CD4-positive, alpha-beta T cell (primary cell): ENCODE measurements at regions not wholly inside any gene's neighbourhood (a gene's known extent, or its start where the extent isn't known, plus 50 kb on each side); places are given as distances from the start of the nearest gene placed in this dataset.

Experiments
- ATAC-seq: fragments of 200-7000 bp; cut with Tn5 transposase; one replicate; pipeline ENCODE4 v1.10.0; 2022; ENCODE audit warnings: mild to moderate bottlenecking; ENCODE audit not compliant: poor library complexity
- CTCF ChIA-PET: fragments of 350-600 bp; sonication (Branson Sonifier 250); formaldehyde crosslinking; loops from one replicate; lab custom pipeline; 2021; ENCODE audit warnings: antibody characterized with exemption, inconsistent platforms; lab: Charles Lee
- POLR2A ChIA-PET: fragments of 350-600 bp; sonication (Branson Sonifier 250); formaldehyde crosslinking; loops from one replicate; lab custom pipeline; 2021; ENCODE audit warnings: antibody characterized with exemption, inconsistent platforms; lab: Charles Lee
- DNase-seq, 14 experiments: peaks; one replicate each; pipeline ENCODE4 v3.0.0-alpha.2; 2013 to 2020; ENCODE audit warnings: mixed read lengths in 2 of 14
- H3K27ac ChIP-seq, 2 donors: one replicate each; pipeline versions ENCODE4 v1.5.1 to v1.7.0; 2013; ENCODE audit warnings: low read length in 2 of 2, low read depth in 1 of 2, mild to moderate bottlenecking in 1 of 2
- H3K27me3 ChIP-seq, 2 experiments: 1 replicate in 1 of 2; 2 replicates in 1 of 2; pipeline versions ENCODE4 v1.6.1 to v1.7.0; 2013; ENCODE audit warnings: low read length in 2 of 2, control low read depth in 1 of 2, mild to moderate bottlenecking in 1 of 2, moderate library complexity in 1 of 2; ENCODE audit not compliant: insufficient read depth in 2 of 2, control insufficient read depth in 1 of 2
- H3K36me3 ChIP-seq: one replicate; pipeline ENCODE4 v1.6.1; 2013; ENCODE audit warnings: low read length, control low read depth; ENCODE audit not compliant: insufficient read depth
- H3K4me1 ChIP-seq: one replicate; pipeline ENCODE4 v1.6.1; 2013; ENCODE audit warnings: low read length, control low read depth; ENCODE audit not compliant: insufficient read depth
- H3K4me3 ChIP-seq: one replicate; pipeline ENCODE4 v1.5.1; 2013; ENCODE audit warnings: mild to moderate bottlenecking, low read length, moderate library complexity
- H3K9me3 ChIP-seq, 2 experiments: 1 replicate in 1 of 2; 2 replicates in 1 of 2; pipeline versions ENCODE4 v1.6.1 to v1.7.0; 2013; ENCODE audit warnings: low read length in 2 of 2, mild to moderate bottlenecking in 2 of 2, control low read depth in 1 of 2, moderate library complexity in 1 of 2; ENCODE audit not compliant: control insufficient read depth in 1 of 2, insufficient read depth in 1 of 2
- H3K27ac Mint-ChIP-seq: one replicate; pipeline ENCODE4 v1.8.0; 2020; ENCODE audit warnings: mixed read lengths
- H3K27me3 Mint-ChIP-seq: one replicate; pipeline ENCODE4 v1.8.0; 2021; ENCODE audit warnings: mixed read lengths
- H3K36me3 Mint-ChIP-seq: one replicate; pipeline ENCODE4 v1.8.0; 2021; ENCODE audit warnings: low read depth, mixed read lengths
- H3K4me1 Mint-ChIP-seq: one replicate; pipeline ENCODE4 v1.8.0; 2021; ENCODE audit warnings: low read depth, mixed read lengths
- H3K4me3 Mint-ChIP-seq: one replicate; pipeline ENCODE4 v1.8.0; 2020; ENCODE audit warnings: mild to moderate bottlenecking, mixed read lengths
- H3K9me3 Mint-ChIP-seq: one replicate; pipeline ENCODE4 v1.8.0; 2020; ENCODE audit warnings: mixed read lengths
- intact Hi-C, 2 experiments: fragments of 100-400 bp; cut with DNase I in 1 of 2; cut with micrococcal nuclease in 1 of 2; formaldehyde crosslinking; loops; one replicate each; pipeline versions ENCODE4 v1.15.1 to v1.9.0; 2023 to 2025; cut with DNase I, micrococcal nuclease
- TF ChIP-seq, protein P1 (sequence below): fragments of 200-600 bp; IDR thresholded peaks from one replicate; pipeline ENCODE4 v1.8.0; 2022; ENCODE audit warnings: antibody characterized with exemption, mild to moderate bottlenecking

DNA sequence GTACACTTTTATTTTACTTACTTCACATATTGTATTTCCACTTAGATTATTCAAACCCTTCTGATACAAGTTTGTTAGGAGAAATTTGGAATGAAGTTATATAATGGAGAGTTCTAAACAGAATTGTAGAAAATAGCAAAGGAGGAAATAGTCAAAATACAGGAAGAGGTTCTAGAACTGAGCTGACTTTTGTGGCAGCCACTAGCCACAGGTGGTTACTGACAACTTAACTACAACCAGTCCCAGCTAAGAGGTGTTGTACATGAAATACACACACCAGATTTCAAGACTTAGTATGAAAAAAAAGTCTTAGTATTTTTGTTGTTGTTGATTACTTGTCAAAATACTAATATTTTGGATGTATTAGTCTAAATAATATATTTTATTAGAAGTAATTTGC, 727.4 kb upstream of the CITED2 start:
- intact Hi-C loops, result no loop called here
- DNase-seq (peak in 1 of 14 experiments; percentile 23), ATAC-seq (no peak)
- Mint-ChIP-seq H3K36me3 (no peaks in the 10 kb centered on the region), H3K27ac (no peak overlapping the region), H3K9me3 (no peaks in the 10 kb centered on the region), H3K4me1 (no peaks in the 10 kb centered on the region), H3K4me3 (no peak overlapping the region), H3K27me3 (no peaks in the 10 kb centered on the region)
- Histone ChIP-seq H3K27ac (no peak overlapping the region), H3K4me3 (no peak overlapping the region), H3K9me3 (no peaks in the 10 kb centered on the region), H3K36me3 (no peaks in the 10 kb centered on the region), H3K27me3 (no peaks in the 10 kb centered on the region), H3K4me1 (no peaks in the 10 kb centered on the region)
- TF ChIP-seq, protein P1, sequence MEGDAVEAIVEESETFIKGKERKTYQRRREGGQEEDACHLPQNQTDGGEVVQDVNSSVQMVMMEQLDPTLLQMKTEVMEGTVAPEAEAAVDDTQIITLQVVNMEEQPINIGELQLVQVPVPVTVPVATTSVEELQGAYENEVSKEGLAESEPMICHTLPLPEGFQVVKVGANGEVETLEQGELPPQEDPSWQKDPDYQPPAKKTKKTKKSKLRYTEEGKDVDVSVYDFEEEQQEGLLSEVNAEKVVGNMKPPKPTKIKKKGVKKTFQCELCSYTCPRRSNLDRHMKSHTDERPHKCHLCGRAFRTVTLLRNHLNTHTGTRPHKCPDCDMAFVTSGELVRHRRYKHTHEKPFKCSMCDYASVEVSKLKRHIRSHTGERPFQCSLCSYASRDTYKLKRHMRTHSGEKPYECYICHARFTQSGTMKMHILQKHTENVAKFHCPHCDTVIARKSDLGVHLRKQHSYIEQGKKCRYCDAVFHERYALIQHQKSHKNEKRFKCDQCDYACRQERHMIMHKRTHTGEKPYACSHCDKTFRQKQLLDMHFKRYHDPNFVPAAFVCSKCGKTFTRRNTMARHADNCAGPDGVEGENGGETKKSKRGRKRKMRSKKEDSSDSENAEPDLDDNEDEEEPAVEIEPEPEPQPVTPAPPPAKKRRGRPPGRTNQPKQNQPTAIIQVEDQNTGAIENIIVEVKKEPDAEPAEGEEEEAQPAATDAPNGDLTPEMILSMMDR, result no peak
- ChIA-PET CTCF (no interaction called here), POLR2A (no interaction called here)

DNA sequence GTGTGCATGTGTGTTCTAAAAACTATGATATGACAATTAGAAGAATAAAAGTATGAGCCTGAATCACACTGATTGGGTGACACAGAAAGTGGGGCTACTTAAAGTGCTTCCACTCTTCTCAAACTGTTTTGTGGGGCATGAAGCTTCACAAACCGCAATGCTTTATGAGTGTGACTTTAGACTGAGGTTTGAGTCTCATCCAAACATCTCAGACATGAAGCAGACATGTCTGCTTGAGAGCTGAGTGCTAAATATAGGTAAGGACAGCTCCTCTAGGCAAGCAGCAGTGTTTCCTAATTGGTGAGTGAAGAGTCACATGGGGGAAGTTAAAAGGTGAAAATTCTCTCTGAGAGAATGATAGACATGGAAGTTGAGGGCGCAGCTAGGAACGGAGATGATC, 726.9 kb upstream of the CITED2 start:
- CTCF ChIA-PET, result no interaction called here
- ATAC-seq, result no peak
- no peak overlapping the region for H3K27ac ChIP-seq

DNA sequence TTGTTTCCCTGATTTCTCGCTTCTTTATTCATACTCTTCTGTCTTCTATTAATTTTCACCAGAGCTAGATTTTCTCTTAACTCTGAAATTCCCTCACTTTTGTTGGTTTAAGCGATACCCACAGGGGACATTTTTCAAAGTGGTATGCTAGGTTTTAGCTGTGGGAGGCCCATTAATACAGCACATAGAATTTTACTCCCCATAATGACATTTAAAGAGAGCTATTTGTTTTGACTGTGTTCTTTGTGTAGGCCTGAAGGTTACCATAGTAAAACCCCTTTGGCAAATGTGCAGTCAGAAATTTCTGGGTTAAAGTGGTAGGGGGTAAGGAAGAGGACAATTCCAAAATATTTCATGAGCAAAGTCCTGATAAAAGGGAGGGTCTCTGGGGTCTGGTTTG, 721.1 kb upstream of the CITED2 start:
- Histone ChIP-seq H3K27me3 (no peaks in the 10 kb centered on the region), H3K4me1 (no peaks in the 10 kb centered on the region), H3K4me3 (no peak overlapping the region), H3K9me3 (no peaks in the 10 kb centered on the region), H3K27ac (no peak overlapping the region), H3K36me3 (no peaks in the 10 kb centered on the region)
- intact Hi-C loops, result no loop called here
- H3K27me3 Mint-ChIP-seq, result no peaks in the 10 kb centered on the region
- DNase-seq (no peak), ATAC-seq (no peak)
- no peak overlapping the region for H3K27ac Mint-ChIP-seq
- H3K4me3 Mint-ChIP-seq, result no peak overlapping the region
- ChIA-PET CTCF (no interaction called here), POLR2A (no interaction called here)
- H3K36me3 Mint-ChIP-seq, result no peaks in the 10 kb centered on the region
- TF ChIP-seq, protein P1, result no peak
- no peaks in the 10 kb centered on the region for H3K9me3 Mint-ChIP-seq
- H3K4me1 Mint-ChIP-seq, result no peaks in the 10 kb centered on the region

More for the DNA sequence above, 726.9 kb upstream of the CITED2 start:
- no peak overlapping the region for H3K4me3 ChIP-seq
- intact Hi-C loops, result no loop called here
- TF ChIP-seq, protein P1, result no peak
- H3K9me3 Mint-ChIP-seq, result no peaks in the 10 kb centered on the region
- H3K9me3 ChIP-seq, result no peaks in the 10 kb centered on the region
- H3K4me3 Mint-ChIP-seq, result no peak overlapping the region
- no peaks in the 10 kb centered on the region for H3K4me1 ChIP-seq
- H3K4me1 Mint-ChIP-seq, result no peaks in the 10 kb centered on the region
- no peak overlapping the region for H3K27ac Mint-ChIP-seq
- POLR2A ChIA-PET, result no interaction called here
- H3K36me3 ChIP-seq, result no peaks in the 10 kb centered on the region
- no peaks in the 10 kb centered on the region for H3K27me3 ChIP-seq
- H3K27me3 Mint-ChIP-seq, result no peaks in the 10 kb centered on the region
- peak in 1 of 14 experiments; percentile 18 for DNase-seq
- H3K36me3 Mint-ChIP-seq, result no peaks in the 10 kb centered on the region
